Right ventricle myocardium superior (tissue), 1 donor: ENCODE measurements at regions not wholly inside any gene's neighbourhood (a gene's known extent, or its start where the extent isn't known, plus 50 kb on each side); places are given as distances from the start of the nearest gene placed in this dataset.

Experiments used
- ATAC-seq: fragments of 200-7000 bp; cut with Tn5 transposase; one replicate; pipeline ENCODE4 v1.9.1; 2020; ENCODE audit warnings: mild to moderate bottlenecking; ENCODE audit not compliant: poor library complexity
- DNase-seq: peaks from one replicate; pipeline ENCODE4 v3.0.0-alpha.2; 2020
- intact Hi-C: fragments of 100-400 bp; cut with DNase I; formaldehyde crosslinking; loops from one replicate; pipeline ENCODE4 v1.11.2; 2022
- donor health status: DM: no; HTN: yes; CAD: no; lungs with severe emphysema.

GRCh38 chr4:89482251-89482650 lies 174.7 kb upstream of the GPRIN3 start:
- ATAC-seq (no peak), DNase-seq (no peak)
- intact Hi-C loops, result no loop called here

DNA sequence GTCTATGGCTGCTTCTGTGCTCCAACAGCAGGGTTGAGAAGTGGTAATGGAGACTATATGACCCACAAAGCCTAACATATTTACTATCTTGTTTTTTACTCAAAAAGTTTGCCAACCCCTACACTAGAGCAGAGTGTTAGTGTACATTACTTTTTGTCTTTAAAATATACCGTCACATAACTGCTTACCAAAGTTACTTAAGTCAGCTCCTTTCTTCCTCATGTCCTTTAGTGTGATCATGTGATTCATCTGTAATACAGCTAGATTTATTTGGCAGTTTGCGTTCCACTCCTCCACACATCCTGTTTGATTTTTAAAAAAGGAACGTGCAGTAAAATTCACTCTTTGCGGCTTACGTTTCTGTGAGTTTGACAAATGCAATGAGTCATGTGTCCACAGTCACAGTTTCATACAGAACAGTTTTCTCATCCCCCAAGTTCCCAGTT lies 162.4 kb upstream of the GPRIN3 start:
- DNase-seq, result no peak
- peak; percentile 43 for ATAC-seq
- intact Hi-C loops, result no loop called here

DNA sequence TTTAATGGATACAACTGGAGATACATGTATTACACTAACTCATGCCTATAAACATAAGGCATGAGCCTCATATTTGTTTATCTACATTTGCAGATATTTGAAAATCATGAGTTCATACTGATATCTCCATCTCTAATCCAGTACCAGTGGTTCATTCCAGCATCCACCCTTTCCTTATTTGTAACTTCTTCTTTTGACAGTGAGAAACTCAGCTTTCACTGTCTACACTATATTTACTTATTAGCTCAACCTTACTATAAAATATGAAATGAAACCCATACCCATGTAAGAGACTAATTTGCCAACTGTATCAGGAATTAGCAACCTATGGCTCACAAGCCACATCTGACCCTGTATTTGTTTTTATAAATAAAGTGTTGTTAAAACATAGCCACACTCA lies 161.9 kb upstream of the GPRIN3 start:
- no peak for ATAC-seq
- intact Hi-C loops, result no loop called here
- DNase-seq, result no peak

DNA sequence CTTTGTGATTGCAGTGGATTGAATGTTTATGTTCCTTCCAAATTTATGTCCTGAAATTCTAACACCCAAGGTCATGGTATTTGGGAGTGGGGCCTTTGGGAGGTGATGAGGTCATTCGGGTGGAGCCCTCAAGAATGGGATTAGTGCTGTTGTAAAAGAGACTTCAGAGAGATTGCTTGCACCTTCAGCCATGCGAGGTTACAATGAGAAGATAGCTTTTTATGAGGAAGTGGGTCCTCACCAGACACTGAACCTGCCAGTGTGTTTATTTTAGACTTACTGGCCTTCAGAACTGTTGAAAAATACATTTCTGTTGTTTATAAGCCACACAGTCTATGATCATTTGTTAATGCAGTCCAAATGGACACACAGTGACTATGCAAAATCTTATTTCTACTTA lies 161.0 kb upstream of the GPRIN3 start:
- intact Hi-C loops, result no loop called here

GRCh38 chr4:89463341-89463740 lies 155.7 kb upstream of the GPRIN3 start:
- DNase-seq, result no peak
- no peak for ATAC-seq
- intact Hi-C loops, result no loop called here

More for the DNA sequence above, 161.0 kb upstream of the GPRIN3 start:
- ATAC-seq, result no peak
- no peak for DNase-seq

- DNase-seq, result no peak
- intact Hi-C loops, result no loop called here
- no peak for ATAC-seq
These were observed 139.9 kb upstream of the GPRIN3 start for GRCh38 chr4:89447543-89447942.

DNA sequence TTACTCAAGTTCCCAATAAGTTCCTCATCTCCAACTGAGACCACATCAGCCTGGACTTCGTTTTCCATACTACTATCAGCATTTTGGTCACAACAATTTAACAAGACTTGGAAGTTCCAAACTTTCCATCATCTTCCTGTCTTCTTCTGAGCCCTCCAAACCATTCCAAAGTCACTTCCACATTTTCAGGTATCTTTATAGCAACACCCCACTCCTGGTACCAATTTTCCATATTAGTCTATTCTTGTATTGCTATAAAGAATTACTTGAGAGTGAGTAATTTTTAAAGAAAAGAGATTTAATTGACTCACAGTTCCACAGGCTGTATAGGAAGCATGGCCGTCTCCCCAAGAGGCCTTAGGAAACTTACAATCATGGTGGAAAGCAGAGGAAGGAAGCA lies 138.6 kb upstream of the GPRIN3 start:
- ATAC-seq (no peak), DNase-seq (no peak)
- intact Hi-C loops, result no loop called here

- ATAC-seq (no peak), DNase-seq (no peak)
- intact Hi-C loops, result loop anchor here (2.0 to 10.0 kb wide), 3 partner anchors 125 to 463 kb away; no protein-coding TSS in a partner anchor
These were observed 131.9 kb upstream of the GPRIN3 start for GRCh38 chr4:89439533-89439932.

- ATAC-seq (peak; percentile 41), DNase-seq (no peak)
- intact Hi-C loops, result loop anchor here (2.0 to 10.0 kb wide), 3 partner anchors 123 to 464 kb away; no protein-coding TSS in a partner anchor
These were observed 130.7 kb upstream of the GPRIN3 start for GRCh38 chr4:89438102-89438831.

DNA sequence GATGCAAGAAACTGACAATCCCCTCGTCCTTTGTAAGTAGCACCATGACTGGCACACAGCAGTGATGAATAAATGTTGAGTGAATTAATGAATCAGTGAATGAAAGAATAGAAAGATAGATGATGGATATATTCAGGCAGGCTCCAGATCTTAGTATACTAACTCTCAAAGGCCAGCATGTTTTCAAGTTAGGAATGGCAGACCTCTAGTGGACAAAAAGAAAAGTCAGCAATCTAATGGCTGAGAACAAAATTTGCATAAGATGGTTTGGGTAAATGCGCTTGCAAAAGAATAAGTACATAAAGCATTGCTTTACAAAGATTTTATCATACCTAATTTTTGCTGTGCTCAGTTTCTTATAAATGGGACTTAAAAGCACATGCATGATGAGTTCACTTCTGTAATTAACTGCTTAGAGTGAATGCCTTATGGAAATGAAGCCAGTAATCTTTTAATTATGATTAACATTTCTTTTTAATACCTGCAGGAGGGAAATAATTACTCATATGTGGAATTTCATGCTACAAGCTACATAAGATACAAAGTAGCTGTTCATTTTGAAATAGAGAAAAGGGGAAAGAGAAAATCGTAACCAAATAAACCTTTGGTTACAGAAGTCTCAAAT lies 126.9 kb upstream of the GPRIN3 start:
- intact Hi-C loops, result loop anchor here (5.0 to 10.0 kb wide), 2 partner anchors 120 to 277 kb away; no protein-coding TSS in a partner anchor
- DNase-seq (no peak), ATAC-seq (peak; percentile 69)

GRCh38 chr4:89427782-89428181 lies 120.2 kb upstream of the GPRIN3 start:
- intact Hi-C loops, result no loop called here
- ATAC-seq, result no peak
- no peak for DNase-seq

DNA sequence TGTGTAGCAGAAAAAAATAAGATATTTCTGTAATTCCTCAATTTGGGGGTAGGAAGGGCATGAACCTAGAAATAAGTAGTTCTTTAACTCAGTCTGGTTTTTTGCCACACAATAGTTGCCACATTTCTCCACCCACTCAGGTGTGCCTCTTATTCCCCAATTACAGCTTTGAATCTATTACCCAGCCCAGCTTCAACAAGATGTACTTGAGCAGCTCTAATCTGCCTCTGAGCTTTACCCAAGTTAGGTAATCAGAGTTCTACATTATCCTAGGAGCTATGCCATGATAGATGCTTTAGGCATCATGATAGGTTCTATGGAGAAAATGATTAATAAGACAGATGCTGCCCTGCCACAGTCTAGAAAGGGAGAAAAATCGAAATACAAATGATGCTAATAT lies 117.4 kb upstream of the GPRIN3 start:
- DNase-seq, result no peak
- intact Hi-C loops, result no loop called here
- no peak for ATAC-seq

DNA sequence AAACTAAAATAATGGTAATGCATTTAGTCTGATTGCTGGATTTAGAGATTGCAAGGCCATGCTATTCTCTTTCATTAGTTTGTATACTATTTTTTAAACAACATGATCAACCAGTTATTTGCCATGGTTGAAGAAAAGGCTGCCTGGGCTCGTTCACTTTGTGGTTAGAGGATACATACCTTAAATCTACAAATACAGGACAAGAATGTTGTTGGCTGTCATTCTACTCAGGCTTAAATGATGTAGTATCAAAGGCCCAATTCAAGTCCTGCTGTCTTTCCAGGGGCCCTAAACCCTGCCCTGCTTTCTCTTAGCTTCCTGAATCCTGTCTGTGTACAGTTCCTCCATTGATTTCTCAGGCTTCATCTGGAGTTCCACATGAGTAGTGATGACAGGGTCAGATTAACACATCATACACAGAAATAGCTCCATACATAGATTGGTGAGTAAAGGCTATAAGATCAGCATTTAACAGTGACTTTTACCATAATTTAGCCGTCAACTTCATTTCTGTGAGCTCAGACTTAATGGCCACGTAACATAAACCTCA lies 114.9 kb upstream of the GPRIN3 start:
- DNase-seq (no peak), ATAC-seq (no peak)
- intact Hi-C loops, result no loop called here

DNA sequence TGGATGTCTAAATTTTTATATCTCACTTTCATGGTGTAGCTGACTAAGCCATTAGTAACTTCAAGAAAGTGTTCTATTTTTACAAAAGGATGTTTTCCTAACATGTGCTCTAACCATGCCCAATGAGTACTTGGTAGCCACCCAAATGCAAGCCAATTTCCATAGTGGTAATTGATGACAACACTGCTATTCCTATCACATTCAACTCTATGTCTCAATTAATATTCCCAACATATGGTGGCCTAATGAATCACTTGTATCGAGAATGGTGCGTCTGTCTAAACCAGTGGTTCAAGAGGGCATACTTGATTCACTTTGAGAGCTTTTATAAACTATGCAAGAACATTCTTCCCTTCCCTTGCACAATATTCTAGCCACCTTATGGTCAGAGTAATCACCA lies 112.9 kb upstream of the GPRIN3 start:
- no peak for DNase-seq
- intact Hi-C loops, result no loop called here
- no peak for ATAC-seq

DNA sequence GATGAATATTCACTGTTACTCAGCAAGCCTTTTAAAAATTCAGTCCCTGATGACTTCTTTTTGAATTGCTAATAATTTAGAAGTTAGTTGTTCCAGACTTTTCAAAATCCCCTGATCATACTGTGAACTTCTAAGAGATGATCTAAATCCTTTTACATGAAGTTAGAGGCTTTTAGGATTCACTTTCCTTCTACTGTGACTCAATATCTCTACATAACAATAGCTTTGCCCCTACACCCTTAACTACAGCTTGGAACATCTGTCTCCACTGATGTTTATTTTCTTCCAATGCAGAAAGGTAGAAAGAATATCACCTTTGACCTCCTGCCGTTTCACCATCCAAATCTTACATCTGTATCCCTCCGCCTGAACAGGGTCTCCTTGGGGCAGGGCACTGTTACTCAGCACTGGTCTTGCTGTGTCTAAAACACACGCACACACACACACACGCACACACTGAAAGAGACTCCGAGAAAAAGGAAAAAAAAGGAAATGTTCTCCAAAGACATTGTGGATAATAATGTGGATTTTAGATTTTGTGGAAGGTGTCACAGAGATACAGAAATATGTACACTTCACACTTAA lies 111.6 kb upstream of the GPRIN3 start:
- no peak for ATAC-seq
- intact Hi-C loops, result no loop called here
- DNase-seq, result no peak

GRCh38 chr4:89416960-89417359 lies 109.4 kb upstream of the GPRIN3 start:
- DNase-seq (no peak), ATAC-seq (no peak)
- intact Hi-C loops, result no loop called here

DNA sequence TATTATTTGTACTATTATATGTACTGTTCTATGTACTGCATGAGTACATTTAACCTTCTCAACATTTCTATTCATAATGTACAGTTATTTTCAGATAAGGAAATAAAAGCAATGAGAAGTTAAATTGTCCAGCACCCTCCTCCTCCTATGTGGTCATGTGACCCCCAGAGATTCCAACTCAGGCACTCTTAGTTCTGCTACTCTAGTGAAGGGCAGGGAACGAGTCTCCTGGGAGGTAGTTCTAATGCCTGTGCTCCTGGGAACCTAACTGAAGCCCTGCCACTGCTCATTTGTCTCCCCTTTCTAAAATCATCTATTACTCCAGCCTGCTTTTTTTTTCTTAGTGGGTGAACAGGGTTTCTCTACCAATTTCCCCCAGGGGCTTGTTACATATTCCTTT lies 105.9 kb upstream of the GPRIN3 start:
- DNase-seq (no peak), ATAC-seq (peak; percentile 52)
- intact Hi-C loops, result no loop called here

DNA sequence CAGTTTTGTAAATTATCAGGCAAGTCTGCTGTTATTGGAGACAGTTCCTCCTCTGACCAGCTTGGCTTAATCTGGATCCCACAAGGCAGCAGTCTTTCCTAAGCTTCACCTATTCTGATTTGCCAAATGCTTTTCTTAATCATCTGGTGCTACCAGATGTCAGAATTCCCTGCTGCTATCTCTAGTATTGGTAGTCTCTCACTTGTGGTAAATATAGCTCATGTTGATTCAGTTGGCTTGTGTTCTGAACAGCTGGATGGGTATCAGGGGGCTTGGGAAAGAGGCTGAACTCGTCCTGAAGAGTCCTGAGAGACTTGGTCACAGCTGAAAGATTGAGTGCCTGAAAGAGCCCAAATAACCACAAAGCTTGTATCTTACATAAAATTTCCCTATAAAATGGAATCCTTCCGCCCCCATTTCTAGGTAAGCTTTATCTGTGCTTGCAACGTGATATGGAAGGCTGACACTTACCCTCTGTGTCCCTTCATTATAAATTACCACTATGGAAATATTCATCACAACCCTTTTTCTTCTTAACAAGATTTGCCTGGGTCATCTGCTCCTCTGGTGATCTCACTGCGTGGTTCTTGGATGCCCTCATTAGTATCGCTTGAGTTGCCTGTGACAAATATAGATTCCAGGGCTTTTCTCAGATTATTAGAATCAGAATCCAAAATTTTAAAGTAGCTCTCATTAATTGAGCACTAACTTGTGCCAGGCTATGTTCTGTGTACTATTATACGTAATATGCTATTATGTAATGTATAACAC lies 104.1 kb upstream of the GPRIN3 start:
- intact Hi-C loops, result no loop called here
- ATAC-seq, result peak; percentile 72
- DNase-seq, result no peak

GRCh38 chr4:89410687-89411086 lies 103.1 kb upstream of the GPRIN3 start:
- ATAC-seq (no peak), DNase-seq (no peak)
- intact Hi-C loops, result no loop called here
